Keratinocyte (primary cell): ENCODE measurements at regions not wholly inside any gene's neighbourhood (a gene's known extent, or its start where the extent isn't known, plus 50 kb on each side); places are given as distances from the start of the nearest gene placed in this dataset.

Experiments used
- CTCF ChIP-seq, 3 experiments: IDR thresholded peaks in 1 of 3; conservative IDR thresholded peaks in 1 of 3; optimal IDR thresholded peaks in 1 of 3; 2 replicates in 2 of 3; 3 replicates in 1 of 3; pipeline versions ENCODE3 to v1.5.1; 2011; ENCODE audit warnings: low read length in 3 of 3, mild to moderate bottlenecking in 3 of 3, moderate library complexity in 2 of 3, control low read depth in 1 of 3, inconsistent platforms in 1 of 3; ENCODE audit not compliant: insufficient read depth in 2 of 3; ENCODE audit errors: extremely low read depth in 1 of 3
- EZH2 ChIP-seq: IDR thresholded peaks from one replicate; pipeline ENCODE4 v1.6.1; 2012; ENCODE audit warnings: inconsistent platforms, mild to moderate bottlenecking, low read length, moderate library complexity

- TF ChIP-seq CTCF (optimal IDR thresholded peaks at IDR 0.05 in 1 of 3, IDR thresholded peaks at IDR 0.05 in 1 of 3, conservative IDR thresholded peaks at IDR 0.05 in 1 of 3; ENCODE audit: extremely low read depth in 1 of 3, insufficient read depth in 2 of 3, low read length in 3 of 3): no peak
- TF ChIP-seq EZH2: no peak
Measured at GRCh38 chr11:128343135-128343514, 244.2 kb downstream of the ETS1 start.
